HEK293T (cell line): ENCODE measurements at regions not wholly inside any gene's neighbourhood (a gene's known extent, or its start where the extent isn't known, plus 50 kb on each side); places are given as distances from the start of the nearest gene placed in this dataset.

Source experiments
- ARNT ChIP-seq: fragments of 450-650 bp; IDR thresholded peaks from 2 replicates; pipeline ENCODE4 v1.6.1; 2017; ENCODE audit warnings: mild to moderate bottlenecking
- BHLHE40 ChIP-seq: fragments of 450-650 bp; IDR thresholded peaks from 2 replicates; pipeline ENCODE4 v1.6.1; 2016; ENCODE audit warnings: mild to moderate bottlenecking, moderate library complexity, borderline replicate concordance
- FOXK2 ChIP-seq: fragments of 450-650 bp; IDR thresholded peaks from 2 replicates; pipeline ENCODE4 v1.6.1; 2016; ENCODE audit warnings: mild to moderate bottlenecking
- FOXM1 ChIP-seq: fragments of 450-650 bp; IDR thresholded peaks from 2 replicates; pipeline ENCODE4 v1.6.1; 2017; ENCODE audit warnings: mild to moderate bottlenecking, borderline replicate concordance
- SP1 ChIP-seq: fragments of 450-650 bp; IDR thresholded peaks from 2 replicates; pipeline ENCODE4 v1.6.1; 2017

DNA sequence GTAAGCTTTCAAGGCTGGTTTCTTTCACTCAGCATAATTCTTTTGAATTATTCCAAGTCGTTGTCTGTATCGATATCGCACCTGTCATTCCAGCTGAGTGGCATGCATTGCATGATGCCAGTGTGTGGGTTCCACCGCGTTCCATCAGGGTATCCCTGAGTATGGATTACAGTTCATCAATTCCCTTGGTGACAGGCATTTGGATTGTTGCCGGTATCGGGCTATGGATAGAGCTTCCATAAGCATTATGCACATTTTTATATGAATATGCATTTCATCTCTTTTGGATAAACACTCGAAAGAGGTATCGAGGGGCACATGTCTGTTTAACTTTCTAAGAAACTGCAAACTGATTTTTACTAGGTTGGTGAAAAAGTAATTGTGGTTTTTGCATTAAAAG, 698.8 kb downstream of the BRD1 start:
- TF ChIP-seq FOXK2 (no peak), SP1 (no peak), BHLHE40 (no peak), FOXM1 (no peak), ARNT (no peak)
